B cell (primary cell): ENCODE measurements at regions not wholly inside any gene's neighbourhood (a gene's known extent, or its start where the extent isn't known, plus 50 kb on each side); places are given as distances from the start of the nearest gene placed in this dataset.

ENCODE experiments used
- ATAC-seq: fragments of 200-7000 bp; cut with Tn5 transposase; one replicate; pipeline ENCODE4 v1.10.0; 2021; ENCODE audit warnings: low read depth, mild to moderate bottlenecking, moderate number of reproducible peaks, moderate library complexity
- CTCF ChIA-PET: fragments of 350-600 bp; sonication (Branson Sonifier 250); formaldehyde crosslinking; loops from one replicate; lab custom pipeline; 2021; ENCODE audit warnings: antibody characterized with exemption, inconsistent platforms; lab: Charles Lee
- POLR2A ChIA-PET: fragments of 350-600 bp; sonication (Branson Sonifier 250); formaldehyde crosslinking; loops from one replicate; lab custom pipeline; 2021; ENCODE audit warnings: antibody characterized with exemption; lab: Charles Lee
- DNase-seq: peaks from one replicate; pipeline ENCODE4 v3.0.0; 2013
- H2AFZ ChIP-seq: 2 replicates; pipeline ENCODE4 v1.6.1; 2012; ENCODE audit warnings: mild to moderate bottlenecking, low read depth, low read length; ENCODE audit not compliant: insufficient read depth, poor library complexity, severe bottlenecking
- H3K27ac ChIP-seq, 2 donors: 1 replicate in 1 of 2; 2 replicates in 1 of 2; pipeline ENCODE4 v1.5.1; 2012 to 2013; ENCODE audit warnings: low read length in 2 of 2, mild to moderate bottlenecking in 2 of 2, moderate library complexity in 1 of 2
- H3K27me3 ChIP-seq, 4 experiments: fragments of 200-600 bp in 1 of 4; sonication (generic) in 1 of 4; replicated peaks in 1 of 4; 1 replicate in 2 of 4; 2 replicates in 2 of 4; pipeline versions ENCODE4 v1.6.1 to v1.7.0; 2013 to 2016; ENCODE audit warnings: low read length in 3 of 4, mild to moderate bottlenecking in 2 of 4, mixed read lengths in 1 of 4, moderate library complexity in 1 of 4; ENCODE audit not compliant: insufficient read depth in 4 of 4, control insufficient read depth in 3 of 4; ENCODE audit errors: control extremely low read depth in 1 of 4
- H3K36me3 ChIP-seq, 2 experiments: replicated peaks in 1 of 2; 1 replicate in 1 of 2; 2 replicates in 1 of 2; pipeline versions ENCODE4 v1.6.1 to v1.7.1; 2013; ENCODE audit warnings: low read length in 1 of 2; ENCODE audit not compliant: insufficient read depth in 2 of 2, control insufficient read depth in 1 of 2; ENCODE audit errors: control extremely low read depth in 1 of 2, extremely low read depth in 1 of 2
- H3K4me1 ChIP-seq, 2 donors: fragments of 200-600 bp in 1 of 2; sonication (generic) in 1 of 2; 1 replicate in 1 of 2; 2 replicates in 1 of 2; pipeline versions ENCODE4 v1.5.1 to v1.6.1; 2013 to 2017; ENCODE audit warnings: low read length in 2 of 2; ENCODE audit not compliant: control insufficient read depth in 2 of 2, insufficient read depth in 2 of 2
- H3K4me2 ChIP-seq: replicated peaks from 2 replicates; pipeline ENCODE3; 2012; ENCODE audit warnings: mild to moderate bottlenecking, low read depth, low read length; ENCODE audit not compliant: poor library complexity, severe bottlenecking
- H3K4me3 ChIP-seq, 5 experiments: fragments of 200-600 bp in 1 of 5; sonication (generic) in 1 of 5; 1 replicate in 3 of 5; 2 replicates in 2 of 5; pipeline versions ENCODE4 v1.5.1 to v1.7.0; 2011 to 2016; ENCODE audit warnings: low read length in 4 of 5, mild to moderate bottlenecking in 4 of 5, low read depth in 2 of 5, control low read depth in 1 of 5, moderate library complexity in 1 of 5; ENCODE audit not compliant: insufficient read depth in 1 of 5; ENCODE audit errors: control extremely low read depth in 1 of 5, extremely low read depth in 1 of 5
- H3K79me2 ChIP-seq: fragments of 200-600 bp; sonication (generic); one replicate; pipeline ENCODE4 v1.6.0; 2016; ENCODE audit warnings: low read length; ENCODE audit not compliant: control insufficient read depth, insufficient read depth
- H3K9ac ChIP-seq: fragments of 200-600 bp; sonication (generic); 2 replicates; pipeline ENCODE4 v1.6.1; 2017; ENCODE audit warnings: mild to moderate bottlenecking, low read length, moderate library complexity
- H3K9me3 ChIP-seq, 3 donors: one replicate each; pipeline versions ENCODE4 v1.6.1 to v1.7.1; 2013; ENCODE audit warnings: low read length in 2 of 3; ENCODE audit not compliant: control insufficient read depth in 2 of 3, insufficient read depth in 1 of 3; ENCODE audit errors: control extremely low read depth in 1 of 3
- H4K20me1 ChIP-seq: 2 replicates; pipeline ENCODE4 v1.6.0; 2012; ENCODE audit warnings: mild to moderate bottlenecking, low read length; ENCODE audit not compliant: insufficient read depth, control insufficient read depth, poor library complexity, severe bottlenecking
- H3K27ac Mint-ChIP-seq: one replicate; pipeline ENCODE4 v1.8.0; 2021; ENCODE audit warnings: mixed read lengths
- H3K27me3 Mint-ChIP-seq: one replicate; pipeline ENCODE4 v1.8.0; 2021; ENCODE audit warnings: mixed read lengths
- H3K4me1 Mint-ChIP-seq: one replicate; pipeline ENCODE4 v1.8.0; 2021; ENCODE audit warnings: mixed read lengths
- H3K4me3 Mint-ChIP-seq: one replicate; pipeline ENCODE4 v1.8.0; 2021; ENCODE audit warnings: mixed read lengths
- H3K9me3 Mint-ChIP-seq: one replicate; pipeline ENCODE4 v1.8.0; 2022; ENCODE audit warnings: mixed read lengths; ENCODE audit not compliant: insufficient read depth
- EZH2 ChIP-seq: IDR thresholded peaks from 2 replicates; pipeline ENCODE4 v1.6.1; 2012; ENCODE audit warnings: borderline replicate concordance, low read depth, mild to moderate bottlenecking, moderate library complexity, low read length; ENCODE audit not compliant: insufficient read depth, poor library complexity, severe bottlenecking
- WGBS: methylation state at CpG from one replicate; pipeline ENCODE4 v1.1.5; 2013; ENCODE audit warnings: missing lambda C conversion rate; ENCODE audit not compliant: insufficient coverage; 5-methylcytosine and 5-hydroxymethylcytosine counted together
- intact Hi-C: fragments of 100-400 bp; cut with micrococcal nuclease; formaldehyde crosslinking; loops from one replicate; pipeline ENCODE4 v1.10.0; 2022
- TF ChIP-seq, protein P1 (sequence below): fragments of 200-600 bp; IDR thresholded peaks from one replicate; pipeline ENCODE4 v1.8.0; 2022; ENCODE audit warnings: antibody characterized with exemption, mild to moderate bottlenecking

DNA sequence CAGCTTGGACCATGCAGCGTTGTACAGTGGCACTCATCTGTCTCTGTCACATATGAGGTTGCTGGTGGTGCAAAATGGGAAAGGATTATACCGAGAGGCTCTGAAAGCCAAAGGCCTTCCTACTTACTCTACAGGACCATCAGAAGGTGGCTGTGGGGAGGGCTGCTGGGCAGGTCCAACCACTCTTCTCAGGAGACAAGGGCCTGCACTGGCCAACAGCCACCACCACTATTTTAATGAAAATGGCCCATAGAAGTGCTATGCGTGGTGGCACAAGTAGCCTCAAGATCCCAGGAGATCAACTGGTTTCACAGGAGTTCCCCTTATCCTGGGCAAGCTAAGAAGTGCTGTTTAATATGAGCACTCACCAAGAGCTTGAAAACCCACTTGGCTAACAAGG lies 52.3 kb downstream of the MRPL57 start:
- Histone ChIP-seq H2AFZ (no peak overlapping the region), H3K27ac (no peak overlapping the region), H3K4me2 (no peak overlapping the region), H3K4me1 (no peaks in the 10 kb centered on the region), H3K36me3 (no peaks in the 10 kb centered on the region), H3K27me3 (no peaks in the 10 kb centered on the region), H3K79me2 (no peaks in the 10 kb centered on the region), H3K9ac (no peak overlapping the region), H3K4me3 (no peak overlapping the region), H4K20me1 (no peaks in the 10 kb centered on the region), H3K9me3 (no peaks in the 10 kb centered on the region)
- intact Hi-C loops, result no loop called here
- ChIA-PET CTCF (no interaction called here), POLR2A (no interaction called here)
- Mint-ChIP-seq H3K4me3 (no peak overlapping the region), H3K27me3 (peaks cover 7% of the 10 kb centered on the region), H3K27ac (no peak overlapping the region), H3K9me3 (no peaks in the 10 kb centered on the region), H3K4me1 (no peaks in the 10 kb centered on the region)
- ATAC-seq (no peak), DNase-seq (no peak)
- WGBS, result 73% methylated on average over 2 of the region's 3 CpGs
- TF ChIP-seq, protein P1, sequence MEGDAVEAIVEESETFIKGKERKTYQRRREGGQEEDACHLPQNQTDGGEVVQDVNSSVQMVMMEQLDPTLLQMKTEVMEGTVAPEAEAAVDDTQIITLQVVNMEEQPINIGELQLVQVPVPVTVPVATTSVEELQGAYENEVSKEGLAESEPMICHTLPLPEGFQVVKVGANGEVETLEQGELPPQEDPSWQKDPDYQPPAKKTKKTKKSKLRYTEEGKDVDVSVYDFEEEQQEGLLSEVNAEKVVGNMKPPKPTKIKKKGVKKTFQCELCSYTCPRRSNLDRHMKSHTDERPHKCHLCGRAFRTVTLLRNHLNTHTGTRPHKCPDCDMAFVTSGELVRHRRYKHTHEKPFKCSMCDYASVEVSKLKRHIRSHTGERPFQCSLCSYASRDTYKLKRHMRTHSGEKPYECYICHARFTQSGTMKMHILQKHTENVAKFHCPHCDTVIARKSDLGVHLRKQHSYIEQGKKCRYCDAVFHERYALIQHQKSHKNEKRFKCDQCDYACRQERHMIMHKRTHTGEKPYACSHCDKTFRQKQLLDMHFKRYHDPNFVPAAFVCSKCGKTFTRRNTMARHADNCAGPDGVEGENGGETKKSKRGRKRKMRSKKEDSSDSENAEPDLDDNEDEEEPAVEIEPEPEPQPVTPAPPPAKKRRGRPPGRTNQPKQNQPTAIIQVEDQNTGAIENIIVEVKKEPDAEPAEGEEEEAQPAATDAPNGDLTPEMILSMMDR, result no peak
- TF ChIP-seq EZH2, result no peak

DNA sequence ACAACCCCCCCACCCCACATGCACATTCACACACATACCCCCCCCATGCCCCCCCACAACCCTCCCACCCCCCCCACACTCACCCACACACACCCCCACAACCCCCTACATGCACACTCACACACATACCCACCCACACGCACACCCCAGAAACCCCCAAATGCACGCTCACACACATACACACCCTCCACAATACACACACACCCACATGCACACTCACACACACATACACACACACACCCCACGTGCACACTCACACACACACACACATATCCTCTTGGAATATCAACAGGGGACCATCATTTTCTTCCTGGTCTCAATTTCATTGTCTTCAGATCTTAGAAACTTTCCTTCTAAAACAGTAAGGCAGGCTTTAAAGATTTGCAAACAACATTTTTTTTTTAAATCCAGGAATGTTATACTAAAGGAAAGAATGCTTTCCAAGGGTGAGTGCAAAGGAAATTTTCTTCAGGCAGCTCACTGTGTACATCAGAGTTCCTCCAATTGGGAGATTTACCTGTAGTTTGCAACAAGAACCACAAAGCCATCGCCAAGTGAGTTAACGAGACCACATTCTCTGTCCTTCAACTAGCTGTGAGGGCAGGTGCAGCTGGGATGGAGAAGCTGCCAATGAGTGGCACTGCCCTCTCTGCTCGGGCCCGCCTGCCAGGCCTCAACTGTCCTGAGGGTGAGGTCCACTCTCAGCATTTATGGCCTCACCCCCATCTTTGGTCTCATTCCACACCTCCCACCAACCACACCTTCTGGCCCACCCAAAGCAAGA lies 53.0 kb downstream of the MRPL57 start:
- no peaks in the 10 kb centered on the region for H3K9me3 Mint-ChIP-seq
- no peak overlapping the region for H2AFZ ChIP-seq
- H3K27ac ChIP-seq, result no peak overlapping the region
- ATAC-seq (no peak), DNase-seq (no peak)
- H3K9ac ChIP-seq, result no peak overlapping the region
- H3K79me2 ChIP-seq, result no peaks in the 10 kb centered on the region
- peaks cover 2% of the 10 kb centered on the region for H3K27me3 Mint-ChIP-seq
- H3K4me3 ChIP-seq, result no peak overlapping the region
- ChIA-PET CTCF (interaction anchor here (1.3 kb wide), 1 partner anchor 12 kb away, joined by 4 read pairs; no protein-coding TSS in a partner anchor), POLR2A (no interaction called here)
- no peaks in the 10 kb centered on the region for H3K27me3 ChIP-seq
- intact Hi-C loops, result no loop called here
- H3K4me2 ChIP-seq, result no peak overlapping the region
- H3K4me1 Mint-ChIP-seq, result no peaks in the 10 kb centered on the region
- H3K9me3 ChIP-seq, result no peaks in the 10 kb centered on the region
- 91% methylated on average over 7 of the region's 7 CpGs for WGBS
- no peaks in the 10 kb centered on the region for H4K20me1 ChIP-seq
- no peaks in the 10 kb centered on the region for H3K4me1 ChIP-seq
- H3K27ac Mint-ChIP-seq, result no peak overlapping the region
- no peaks in the 10 kb centered on the region for H3K36me3 ChIP-seq
- H3K4me3 Mint-ChIP-seq, result no peak overlapping the region
- no peak for TF ChIP-seq EZH2
- TF ChIP-seq, protein P1, result no peak
